Fibroblast of peridontal ligament (primary cell): ENCODE measurements at regions not wholly inside any gene's neighbourhood (a gene's known extent, or its start where the extent isn't known, plus 50 kb on each side); places are given as distances from the start of the nearest gene placed in this dataset.
"Not testable (repeated sequence)": the region's sequence is repeated elsewhere in the genome, so short reads cannot be mapped to it uniquely, and the experiment has no call there.

Experiments
- DNase-seq: peaks from one replicate; pipeline ENCODE4 v3.0.0-alpha.2; 2010; ENCODE audit errors: extremely low read depth

- not testable (repeated sequence) for DNase-seq
Measured at GRCh38 chr1:66424530-66424929, 109.4 kb upstream of the SGIP1 start.

GRCh38 chr1:66426239-66426853 lies 107.6 kb upstream of the SGIP1 start:
- DNase-seq, result no peak

DNA sequence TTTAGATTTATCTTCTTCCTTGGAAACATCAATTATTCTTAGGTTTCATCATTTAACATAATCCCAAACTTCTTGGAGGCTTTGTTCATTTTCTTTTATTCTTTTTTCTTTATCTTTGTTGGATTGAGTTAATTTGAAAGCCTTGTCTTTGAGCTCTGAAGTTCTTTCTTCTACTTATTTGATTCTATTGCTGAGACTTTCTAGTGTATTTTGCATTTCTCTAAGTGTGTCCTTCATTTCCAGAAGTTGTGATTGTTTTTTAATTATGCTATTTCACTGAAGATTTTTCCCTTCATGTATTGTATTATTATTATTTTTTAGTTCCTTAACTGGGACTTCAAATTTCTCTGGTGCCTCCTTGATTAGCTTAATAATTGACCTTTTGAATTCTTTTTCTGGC lies 103.1 kb upstream of the SGIP1 start:
- DNase-seq, result not testable (repeated sequence)

DNA sequence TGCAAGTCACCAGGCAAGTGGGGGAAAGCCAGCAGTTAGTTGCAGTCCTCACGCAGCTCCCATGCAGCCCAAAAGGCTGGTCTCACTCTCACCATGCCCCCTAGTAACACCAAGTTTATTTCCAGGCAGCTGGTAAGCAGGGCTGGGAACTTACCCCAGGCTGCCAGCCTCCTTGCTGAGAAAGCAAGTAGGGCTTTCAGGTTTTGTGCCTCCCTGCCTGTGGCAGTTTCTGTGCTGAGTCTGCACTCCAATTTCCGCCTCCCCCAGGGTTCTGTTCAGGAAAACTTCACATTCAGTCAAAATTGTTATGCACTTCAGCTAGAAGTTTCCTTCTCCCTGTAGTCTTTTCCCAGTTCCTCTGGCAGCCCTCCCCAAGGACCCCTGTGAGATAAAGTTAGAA lies 102.0 kb upstream of the SGIP1 start:
- DNase-seq, result no peak

DNA sequence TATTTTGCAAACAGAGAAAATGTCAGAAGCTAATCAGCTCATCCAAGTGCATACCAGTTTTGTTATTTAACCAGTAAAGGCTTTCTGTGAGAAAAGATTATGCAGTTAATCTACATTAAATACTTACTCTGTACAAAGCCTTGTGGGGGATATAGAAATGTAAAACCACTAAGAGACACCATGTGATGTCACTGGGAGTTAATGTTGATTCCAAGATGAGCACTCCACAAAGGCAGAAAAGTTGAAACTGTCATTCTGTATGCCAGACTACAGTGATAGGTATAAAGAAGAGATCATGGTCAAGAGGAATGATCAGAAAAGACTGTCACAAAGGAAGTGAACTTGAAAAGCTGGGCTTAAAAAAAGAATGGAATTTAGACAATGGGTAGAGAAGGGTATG lies 100.3 kb upstream of the SGIP1 start:
- DNase-seq, result no peak

DNA sequence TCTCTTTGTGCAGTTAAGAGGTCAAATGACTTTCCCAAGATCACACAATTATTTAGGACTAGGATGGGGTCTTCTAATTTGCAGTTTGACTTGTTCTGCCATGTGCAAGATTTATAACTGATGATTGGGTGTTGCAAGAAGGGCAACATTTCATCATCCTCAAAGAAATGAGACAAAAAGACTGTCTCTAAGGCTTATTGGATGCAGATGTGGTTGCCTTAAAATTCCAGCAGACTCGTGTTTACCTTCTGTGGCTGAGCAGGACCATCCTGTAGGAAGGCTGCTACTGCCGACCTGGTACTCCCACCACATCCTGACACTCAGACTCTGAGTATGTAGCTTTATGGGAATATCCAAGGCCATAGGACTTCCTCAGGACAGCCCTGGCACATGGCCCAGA lies 99.9 kb upstream of the SGIP1 start:
- peak; percentile 87 for DNase-seq

DNA sequence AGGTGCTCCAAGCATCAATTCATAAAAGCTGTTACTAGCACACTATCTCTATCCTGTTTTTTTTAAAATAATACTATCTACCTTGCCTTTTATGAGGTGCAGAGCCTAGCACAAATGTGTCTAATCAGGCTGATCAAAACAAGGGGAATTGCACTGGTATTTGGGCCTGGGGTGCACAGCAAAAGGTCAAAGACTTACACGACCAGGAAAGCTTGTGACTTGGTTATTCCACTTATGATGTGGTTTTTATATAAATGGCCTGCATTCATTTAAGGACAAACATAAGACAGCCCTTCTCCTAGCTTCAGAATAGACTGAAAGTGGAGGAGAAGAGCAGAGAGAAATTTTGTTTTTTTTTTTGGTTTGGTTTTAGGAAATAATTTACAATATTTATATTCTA lies 98.4 kb upstream of the SGIP1 start:
- no peak for DNase-seq

GRCh38 chr1:66436378-66437135 lies 97.4 kb upstream of the SGIP1 start:
- peak; percentile 85 for DNase-seq

DNA sequence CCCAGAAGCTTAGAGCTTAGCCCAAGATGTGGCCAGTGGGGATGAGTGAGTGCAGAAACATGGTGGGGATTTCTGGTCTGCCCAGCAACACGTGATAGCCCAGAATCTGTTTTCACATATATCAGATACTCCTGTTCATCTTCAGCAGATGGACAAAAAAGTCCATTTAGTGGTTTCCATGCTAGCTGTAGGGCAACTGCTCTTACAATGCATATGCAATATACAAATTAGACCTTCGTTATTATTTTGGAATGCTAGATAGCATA lies 96.9 kb upstream of the SGIP1 start:
- no peak for DNase-seq

DNA sequence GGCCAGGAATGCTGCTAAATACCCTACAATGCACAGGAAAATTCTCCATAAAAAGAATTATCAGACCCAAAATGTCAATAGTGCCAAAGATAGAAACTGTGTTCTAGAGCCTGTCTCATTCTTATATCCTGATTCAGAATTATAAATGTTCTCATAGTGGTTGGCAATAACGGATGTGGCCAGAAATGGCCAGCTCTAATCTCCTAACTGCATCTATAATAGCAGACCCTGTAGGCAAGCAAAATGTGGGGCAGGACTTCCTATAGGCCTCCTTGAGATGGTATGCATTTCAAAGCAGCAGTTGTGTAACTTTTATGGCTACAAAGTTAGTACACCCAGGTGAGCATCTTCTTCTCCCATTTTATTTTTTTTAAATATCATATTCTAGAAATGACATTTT lies 95.9 kb upstream of the SGIP1 start:
- no peak for DNase-seq

DNA sequence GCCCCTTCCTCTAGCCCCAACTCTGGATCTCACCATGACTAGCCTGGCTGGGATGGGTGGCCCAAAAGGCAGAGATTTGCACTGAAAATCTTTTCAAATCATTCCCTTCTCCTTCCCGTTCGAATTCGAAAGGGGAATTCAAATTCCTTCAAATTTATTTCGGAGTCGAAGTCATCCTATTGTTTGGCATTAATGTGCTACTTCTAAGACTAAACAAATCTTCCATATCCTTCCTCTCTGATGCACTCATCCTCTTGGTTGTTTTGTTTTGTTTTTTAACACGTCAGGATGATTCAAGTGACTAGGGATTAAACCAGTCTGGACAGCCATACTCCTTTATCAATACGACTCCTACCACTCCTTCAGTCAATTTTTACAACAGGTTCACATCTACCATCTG lies 95.5 kb upstream of the SGIP1 start:
- no peak for DNase-seq

DNA sequence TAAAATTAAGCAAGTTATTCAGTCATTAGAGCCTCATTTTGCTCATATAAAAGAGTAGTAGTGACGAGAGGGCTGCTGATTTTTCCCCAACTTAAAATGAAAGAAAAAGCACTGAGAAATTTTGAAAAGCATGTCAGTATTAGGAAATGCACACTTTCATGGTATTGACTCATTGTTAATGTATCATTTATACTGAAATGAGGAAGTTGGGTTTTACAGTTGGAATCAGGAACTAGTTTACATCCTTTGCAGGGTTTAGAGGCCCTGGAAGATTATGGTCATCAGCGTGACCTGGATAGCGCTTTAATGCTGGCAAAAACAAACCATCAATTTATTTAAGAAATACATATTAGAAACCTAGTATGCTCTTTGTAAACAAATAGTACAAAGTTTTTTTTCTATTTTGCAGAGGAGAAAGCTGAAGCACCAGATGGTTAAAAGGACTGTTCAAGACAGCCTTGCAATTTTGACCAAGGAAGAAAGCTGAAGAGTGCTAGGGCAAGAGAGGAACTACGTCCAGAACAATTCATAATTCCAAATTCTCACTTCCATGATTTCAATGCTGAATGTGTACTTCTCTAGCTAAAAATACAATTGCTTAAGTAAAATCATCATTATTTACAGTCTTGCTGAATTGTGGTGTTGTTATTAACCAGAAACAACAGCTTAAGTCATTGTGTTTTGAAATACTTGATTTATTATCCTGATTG lies 94.8 kb upstream of the SGIP1 start:
- DNase-seq, result peak; percentile 69

- peak; percentile 69 for DNase-seq
Measured at GRCh38 chr1:66443793-66444192, 90.2 kb upstream of the SGIP1 start.

DNA sequence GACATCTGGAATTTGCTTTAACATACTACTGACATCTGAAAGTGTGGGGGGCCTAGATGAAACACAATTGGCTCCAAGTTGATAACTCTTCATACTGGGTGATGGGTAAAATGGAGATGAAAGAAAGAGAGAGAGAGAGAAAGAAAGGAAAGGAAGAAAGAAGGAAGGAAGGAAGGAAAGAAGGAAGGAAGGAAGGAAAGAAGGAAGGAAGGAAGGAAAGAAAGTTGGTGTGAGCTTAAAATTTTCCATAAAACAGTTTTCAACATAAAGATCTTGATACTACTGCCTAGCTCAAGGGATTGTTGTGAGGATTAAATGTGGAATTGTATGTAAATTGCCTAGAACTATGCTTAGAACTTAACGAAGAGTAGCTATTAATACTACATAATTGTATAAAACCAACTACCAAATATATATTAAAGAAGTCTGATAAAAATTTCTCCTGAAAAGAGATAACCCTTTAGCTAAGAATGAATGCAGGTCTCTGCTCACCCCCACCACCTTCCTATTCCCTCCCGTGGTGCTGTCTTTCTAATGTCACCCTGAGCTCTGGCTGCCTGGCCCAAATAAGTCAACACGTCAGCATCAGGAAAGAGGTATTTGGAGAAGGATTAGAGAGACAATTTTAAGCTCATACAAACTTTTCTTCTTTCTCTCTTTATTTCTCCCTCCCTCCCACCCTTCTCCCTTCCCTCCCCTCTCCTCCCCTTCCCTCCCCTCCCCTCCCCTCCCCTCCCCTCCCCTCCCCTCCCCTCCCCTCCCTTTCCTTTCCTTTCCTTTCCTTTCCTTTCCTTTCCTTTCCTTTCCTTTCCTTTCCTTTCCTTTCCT lies 89.3 kb upstream of the SGIP1 start:
- no peak for DNase-seq

- DNase-seq, result no peak
Measured at GRCh38 chr1:66445492-66446181, 88.3 kb upstream of the SGIP1 start.

DNA sequence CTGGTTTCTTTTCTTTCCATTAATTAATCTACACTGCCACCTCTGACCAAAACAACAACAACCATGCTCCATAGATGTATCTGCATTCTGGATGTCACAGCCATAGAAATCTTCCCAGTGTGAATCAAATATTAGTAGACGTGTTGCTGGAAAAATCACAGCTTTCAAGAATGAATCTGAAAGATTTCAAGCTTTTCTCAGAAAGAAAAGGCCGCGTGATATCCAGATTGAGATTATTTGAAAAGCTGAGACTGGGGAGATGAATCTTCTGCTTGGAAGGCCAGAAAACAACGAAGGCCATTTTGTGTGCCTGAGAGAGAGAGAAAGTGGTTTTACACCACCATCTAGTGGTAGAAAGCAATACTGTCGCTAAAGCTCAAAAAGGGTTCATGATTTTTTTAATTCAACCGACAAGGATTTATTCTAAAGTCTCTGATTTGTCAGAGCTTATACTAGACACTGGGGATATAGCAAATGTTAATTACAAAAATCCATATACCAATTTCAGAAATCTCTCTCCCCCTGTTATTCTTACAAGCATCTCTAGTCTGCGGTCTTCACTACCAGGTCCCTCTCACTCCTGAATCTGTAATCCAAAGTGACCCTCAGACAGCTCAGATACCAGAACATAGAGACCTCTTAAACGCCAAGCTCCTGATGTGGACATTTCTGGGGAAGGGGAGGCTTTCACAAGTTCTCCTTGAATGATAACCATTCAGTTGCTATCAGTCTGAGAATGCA lies 87.5 kb upstream of the SGIP1 start:
- DNase-seq, result peak; percentile 92

- DNase-seq, result peak; percentile 69
Measured at GRCh38 chr1:66450043-66450514, 83.9 kb upstream of the SGIP1 start.

DNA sequence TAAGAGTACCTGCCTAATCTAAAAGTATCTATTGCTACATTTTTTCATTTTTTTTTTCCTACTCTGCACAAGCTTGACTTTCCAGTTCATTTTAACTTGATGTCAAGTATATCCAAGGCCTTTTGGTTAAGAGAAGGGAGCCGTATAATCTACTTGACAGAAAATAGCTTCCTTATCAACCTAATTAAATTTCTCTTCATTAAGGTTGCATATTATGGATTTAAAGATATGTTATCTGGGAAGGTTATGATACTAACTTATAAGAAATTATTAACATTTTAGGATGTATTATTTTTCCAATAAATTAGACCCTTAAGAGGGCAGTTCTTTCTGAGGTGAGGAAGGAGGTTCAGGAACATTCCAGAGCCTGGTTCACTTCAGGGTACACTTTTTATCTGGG lies 83.1 kb upstream of the SGIP1 start:
- DNase-seq, result no peak

DNA sequence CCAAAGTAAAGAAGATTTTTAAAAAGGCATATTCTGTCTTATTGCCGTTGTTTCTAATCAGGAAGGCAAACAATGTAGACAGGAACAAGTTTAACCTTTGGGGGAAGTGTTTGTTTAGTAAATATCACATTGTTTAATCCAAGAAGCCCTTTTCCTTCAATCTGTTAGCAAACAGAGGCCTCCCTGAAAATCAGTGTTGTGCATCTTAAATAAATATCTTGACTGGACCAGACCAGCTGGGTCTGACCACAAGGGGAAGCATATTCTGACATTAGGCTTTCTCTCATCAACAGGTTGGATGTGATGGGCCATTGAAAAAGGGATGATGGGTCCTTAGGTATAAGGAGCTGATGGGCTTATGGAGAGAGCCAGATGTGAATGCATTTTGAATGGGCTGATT lies 81.8 kb upstream of the SGIP1 start:
- DNase-seq, result no peak

DNA sequence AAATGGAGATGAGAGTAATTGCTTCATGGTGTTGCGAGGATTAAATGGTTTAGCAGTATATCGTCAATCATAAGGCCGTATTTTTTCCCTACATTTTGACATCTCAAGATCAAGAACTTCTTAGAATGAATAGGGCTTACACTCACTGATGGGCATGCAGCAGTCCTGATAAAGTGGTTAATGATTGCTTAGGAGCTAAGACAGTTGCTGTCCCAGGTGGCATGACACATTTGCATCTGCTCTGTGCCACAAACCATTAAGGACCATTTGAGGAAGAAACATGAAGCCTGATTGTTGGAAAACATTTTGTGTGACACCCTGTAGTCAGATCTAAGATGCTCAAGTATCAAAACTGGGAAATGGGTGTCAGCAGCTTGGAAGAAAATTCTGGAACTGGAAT lies 81.0 kb upstream of the SGIP1 start:
- DNase-seq, result no peak

GRCh38 chr1:66455446-66455845 lies 78.5 kb upstream of the SGIP1 start:
- no peak for DNase-seq
